ENCODE measurements at regions not wholly inside any gene's neighbourhood (a gene's known extent, or its start where the extent isn't known, plus 50 kb on each side); places are given as distances from the start of the nearest gene placed in this dataset.
"Not testable (repeated sequence)": the region's sequence is repeated elsewhere in the genome, so short reads cannot be mapped to it uniquely, and the experiment has no call there.

- no peaks in the 10 kb centered on the region for H3K4me1 ChIP-seq
- no peak for DNase-seq (ENCODE audit: low spot score in 2 of 2)
- no peaks in the 10 kb centered on the region for H3K36me3 ChIP-seq
- H3K27me3 ChIP-seq, result no peaks in the 10 kb centered on the region
- H3K9me3 ChIP-seq, result no peaks in the 10 kb centered on the region
- TF ChIP-seq CTCF (IDR thresholded peaks at IDR 0.05), result peak in 1 of 3 experiments; percentile 11
- intact Hi-C loops (cut with DNase I), result no loop called here
- H3K4me3 ChIP-seq, result no peak overlapping the region
- no peak overlapping the region for H3K27ac ChIP-seq
Observed at GRCh38 chr5:100706776-100707175, 171.6 kb downstream of the FAM174A start.

DNA sequence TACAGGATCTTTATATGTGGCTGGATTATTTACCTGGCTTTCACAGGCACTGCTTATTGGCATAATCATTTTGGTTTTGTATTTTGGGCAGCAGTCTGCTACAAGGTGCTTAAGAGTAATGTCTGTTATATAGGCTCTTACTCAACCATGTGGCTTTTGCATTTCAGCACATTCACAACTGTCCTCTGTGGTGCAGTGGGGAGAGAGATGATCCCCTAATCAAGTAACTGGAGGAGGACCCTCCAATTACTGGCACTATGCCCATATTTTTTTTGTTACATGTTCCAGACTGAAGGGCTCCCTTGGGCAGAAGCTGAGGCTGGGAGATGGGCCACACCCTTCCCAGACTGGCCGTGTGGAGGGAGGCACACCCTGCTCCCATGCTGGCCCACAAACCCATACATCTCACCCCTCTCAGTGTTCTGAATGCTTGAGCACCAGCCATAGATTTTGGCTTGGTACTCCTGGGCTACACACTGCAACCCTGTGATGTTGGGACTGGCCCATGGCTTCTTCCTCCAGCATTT is 173.5 kb downstream of the FAM174A start:
- no peaks in the 10 kb centered on the region for H3K36me3 ChIP-seq
- TF ChIP-seq CTCF (IDR thresholded peaks at IDR 0.05), result no peak
- intact Hi-C loops (cut with DNase I), result no loop called here
- H3K9me3 ChIP-seq, result no peaks in the 10 kb centered on the region
- no peak for DNase-seq (ENCODE audit: low spot score in 2 of 2)
- H3K27ac ChIP-seq, result no peak overlapping the region
- no peak overlapping the region for H3K4me3 ChIP-seq
- H3K27me3 ChIP-seq, result no peaks in the 10 kb centered on the region
- no peaks in the 10 kb centered on the region for H3K4me1 ChIP-seq

- no peak for TF ChIP-seq CTCF (IDR thresholded peaks at IDR 0.05)
- intact Hi-C loops (cut with DNase I), result no loop called here
- no peak overlapping the region for H3K4me3 ChIP-seq
- H3K27ac ChIP-seq, result no peak overlapping the region
- no peaks in the 10 kb centered on the region for H3K9me3 ChIP-seq
- DNase-seq (ENCODE audit: low spot score in 2 of 2), result no peak
- H3K36me3 ChIP-seq, result no peaks in the 10 kb centered on the region
- H3K27me3 ChIP-seq, result no peaks in the 10 kb centered on the region
- H3K4me1 ChIP-seq, result no peaks in the 10 kb centered on the region
Observed at GRCh38 chr5:100709771-100710170, 174.6 kb downstream of the FAM174A start.

DNA sequence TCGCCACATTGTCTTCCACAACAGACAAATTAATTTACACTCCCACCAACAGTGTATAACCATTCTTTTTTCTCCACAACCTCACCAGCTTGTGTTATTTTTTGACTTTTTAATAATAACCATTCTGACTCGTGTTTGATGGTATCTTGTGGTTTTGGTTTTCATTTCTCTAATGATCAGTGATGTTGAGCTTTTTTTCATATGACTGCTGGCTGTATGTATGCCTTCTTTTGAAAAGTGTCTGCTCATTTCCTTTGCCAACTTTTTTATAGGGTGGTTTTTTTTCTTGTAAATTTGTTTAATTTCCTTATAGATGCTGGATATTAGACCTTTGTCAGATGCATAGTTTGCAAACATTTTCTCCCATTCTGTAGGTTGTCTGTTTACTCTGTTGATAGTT is 179.6 kb downstream of the FAM174A start:
- H3K36me3 ChIP-seq; DNase-seq (ENCODE audit: low spot score in 2 of 2); H3K4me3 ChIP-seq; H3K27me3 ChIP-seq; intact Hi-C loops (cut with DNase I); H3K4me1 ChIP-seq; H3K9me3 ChIP-seq; H3K27ac ChIP-seq: not testable (repeated sequence)

GRCh38 chr5:100722657-100723056 is 180.4 kb downstream of the ST8SIA4 start:
- H3K4me1 ChIP-seq, result no peaks in the 10 kb centered on the region
- TF ChIP-seq CTCF (IDR thresholded peaks at IDR 0.05), result no peak
- no peaks in the 10 kb centered on the region for H3K36me3 ChIP-seq
- H3K4me3 ChIP-seq, result no peak overlapping the region
- no peaks in the 10 kb centered on the region for H3K9me3 ChIP-seq
- intact Hi-C loops (cut with DNase I), result no loop called here
- no peaks in the 10 kb centered on the region for H3K27me3 ChIP-seq
- no peak overlapping the region for H3K27ac ChIP-seq
- no peak for DNase-seq (ENCODE audit: low spot score in 2 of 2)

DNA sequence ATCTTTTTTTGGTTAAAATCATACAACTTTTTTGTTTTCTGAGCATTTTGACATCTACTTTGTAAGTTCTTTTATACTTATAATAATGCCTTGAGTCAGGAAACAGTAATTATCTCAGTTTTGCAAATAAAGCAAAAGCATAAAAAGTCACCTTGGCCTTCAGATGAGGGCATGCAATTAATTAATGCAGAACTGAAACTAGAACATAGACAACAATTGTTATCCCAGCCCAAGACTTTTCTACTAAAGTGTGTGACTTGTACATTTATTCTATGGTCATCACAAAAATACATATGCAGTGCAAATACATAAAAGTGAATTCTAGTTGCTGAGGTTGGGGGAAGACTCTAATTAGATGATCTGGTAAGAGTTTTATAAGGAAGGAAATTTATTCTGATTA is 179.9 kb downstream of the ST8SIA4 start:
- Histone ChIP-seq H3K36me3 (no peaks in the 10 kb centered on the region), H3K27me3 (no peaks in the 10 kb centered on the region), H3K4me3 (no peak overlapping the region), H3K27ac (no peak overlapping the region), H3K4me1 (no peaks in the 10 kb centered on the region), H3K9me3 (no peaks in the 10 kb centered on the region)
- TF ChIP-seq CTCF (IDR thresholded peaks at IDR 0.05), result no peak
- no peak for DNase-seq (ENCODE audit: low spot score in 2 of 2)
- intact Hi-C loops (cut with DNase I), result no loop called here

Data from ascending aorta (tissue), 2 donors.